GM21529 (cell line): ENCODE measurements at regions not wholly inside any gene's neighbourhood (a gene's known extent, or its start where the extent isn't known, plus 50 kb on each side); places are given as distances from the start of the nearest gene placed in this dataset.

Experiments used
- ATAC-seq: cut with Tn5 transposase; IDR thresholded peaks from one replicate; pipeline ENCODE4 v1.9.1; 2021; ENCODE audit not compliant: unreplicated experiment

GRCh38 chr10:90174531-90174930 is 473.1 kb downstream of the KIF20B start:
- ATAC-seq = no peak

GRCh38 chr10:90175161-90175681 is 473.8 kb downstream of the KIF20B start:
- ATAC-seq = no peak

- no peak for ATAC-seq
Measured at GRCh38 chr10:90179696-90180407, 478.5 kb downstream of the KIF20B start.

GRCh38 chr10:90180886-90181691 is 479.7 kb downstream of the KIF20B start:
- ATAC-seq = no peak

- ATAC-seq = no peak
Measured at GRCh38 chr10:90192825-90193224, 491.4 kb downstream of the KIF20B start.

DNA sequence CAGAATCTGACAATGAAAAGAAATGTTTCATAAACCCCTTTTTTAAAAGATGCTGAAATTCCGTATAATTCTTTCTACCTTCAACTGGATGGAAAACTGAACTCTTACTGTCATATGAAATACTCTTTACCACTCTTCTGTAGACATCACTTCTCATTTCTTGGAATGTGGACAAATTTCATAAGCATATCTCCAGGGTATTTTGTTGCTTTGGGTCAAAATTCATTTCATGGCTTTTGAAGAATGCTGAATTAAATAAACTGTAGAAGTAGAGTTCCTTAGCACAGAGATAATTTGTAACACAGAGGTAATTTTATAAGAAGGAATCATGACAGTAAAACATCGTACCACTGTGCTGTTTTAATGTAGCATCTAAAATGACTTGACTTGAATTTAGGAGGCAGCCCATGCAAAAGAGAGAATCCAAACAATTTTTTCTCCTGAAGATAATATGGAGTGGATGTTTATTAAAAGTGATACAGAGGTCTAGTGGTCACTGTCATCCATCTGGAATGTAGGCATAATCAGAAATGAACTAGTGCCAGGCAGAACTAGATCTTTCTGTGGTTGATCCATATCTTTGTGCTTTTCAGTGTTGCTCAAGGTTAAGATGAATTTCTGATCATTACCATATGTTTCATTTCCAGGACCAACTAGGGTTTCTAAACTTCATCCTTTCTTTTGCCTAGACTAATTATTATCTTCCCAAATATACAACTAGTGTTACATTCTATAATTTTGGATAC is 492.0 kb downstream of the KIF20B start:
- no peak for ATAC-seq

DNA sequence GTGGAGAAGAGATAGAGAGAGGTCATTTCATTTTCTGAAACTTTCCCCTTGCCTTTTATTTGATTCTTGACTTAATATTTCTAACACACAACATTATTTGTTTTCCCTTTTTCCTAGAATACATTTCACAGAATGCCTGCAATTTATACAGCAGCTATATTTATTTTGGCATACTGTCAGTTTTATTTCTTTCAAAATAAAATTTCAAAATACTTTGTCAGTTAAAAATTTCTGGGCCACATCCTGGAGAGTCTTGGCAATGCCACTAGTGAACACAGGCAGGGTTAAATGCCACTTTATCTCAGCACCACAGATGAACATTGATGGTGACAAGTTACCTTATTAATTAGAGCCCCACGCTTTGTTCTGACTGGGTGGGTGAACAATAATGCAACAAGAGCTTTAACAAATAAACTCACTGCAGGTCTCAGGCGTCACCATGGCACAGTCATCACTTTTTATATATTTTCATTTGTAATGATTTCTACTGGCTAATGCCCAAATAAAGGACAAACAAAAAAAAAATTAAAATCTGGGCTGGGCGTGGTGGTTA is 494.0 kb downstream of the KIF20B start:
- ATAC-seq = no peak

GRCh38 chr10:90197766-90198165 is 496.4 kb downstream of the KIF20B start:
- ATAC-seq = no peak

DNA sequence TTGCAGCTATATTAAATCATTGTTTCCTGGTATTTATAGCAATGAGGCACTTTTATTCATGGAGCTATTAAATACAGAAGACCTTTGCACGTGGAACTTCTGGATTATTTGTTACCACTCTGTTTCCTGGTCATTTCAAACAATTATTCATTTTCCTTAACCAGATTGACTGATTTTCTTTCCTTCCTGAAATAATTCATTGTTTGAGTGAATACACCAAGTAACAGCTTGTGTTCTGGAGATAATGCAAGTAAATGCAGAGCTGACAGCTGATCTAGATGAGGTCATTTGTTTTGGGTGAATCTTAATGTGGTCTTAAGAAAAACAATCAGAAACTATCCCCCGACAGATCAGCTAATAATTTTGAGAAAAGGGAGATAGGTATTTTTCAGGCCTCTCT is 497.7 kb downstream of the KIF20B start:
- no peak for ATAC-seq

DNA sequence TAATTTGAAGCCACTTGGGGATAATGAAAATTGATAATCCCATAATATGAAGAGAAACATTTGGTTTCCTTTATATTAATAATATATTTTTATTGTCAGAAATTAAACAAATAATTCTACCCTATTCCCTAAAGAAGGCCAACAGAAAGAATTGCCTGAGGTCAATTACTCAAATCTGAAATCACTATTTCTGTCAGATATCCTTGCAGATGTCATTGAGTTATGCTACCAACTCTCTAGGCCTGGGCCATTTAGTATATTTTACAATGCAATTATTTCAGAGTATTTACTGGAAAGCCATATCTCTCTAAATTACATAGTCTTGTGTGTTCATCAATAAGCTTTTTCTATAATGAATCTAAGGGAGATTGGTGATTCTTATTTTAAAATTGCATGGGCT is 498.1 kb downstream of the KIF20B start:
- ATAC-seq = no peak

GRCh38 chr10:90204131-90204955 is 503.0 kb downstream of the KIF20B start:
- no peak for ATAC-seq

- no peak for ATAC-seq
Measured at GRCh38 chr10:90204956-90205314, 503.5 kb downstream of the KIF20B start.

DNA sequence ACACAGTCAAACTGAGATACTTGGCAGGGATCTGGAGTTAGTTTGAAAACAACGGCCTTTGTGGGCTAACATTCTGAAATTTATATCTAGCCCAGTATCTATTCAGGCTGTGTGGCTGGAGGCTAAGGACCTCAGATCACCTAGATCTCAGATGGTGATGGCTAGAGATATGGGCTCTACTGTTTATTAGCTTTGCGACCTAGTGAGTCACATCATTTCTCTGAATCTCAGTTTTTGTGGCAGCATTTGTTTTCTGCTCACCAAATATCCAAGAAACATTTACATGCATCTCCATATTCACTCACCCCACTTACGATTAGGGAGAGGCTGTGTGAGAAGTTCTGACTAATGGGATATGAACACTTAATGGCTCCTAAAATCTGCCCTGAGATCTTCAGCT is 503.9 kb downstream of the KIF20B start:
- ATAC-seq = no peak

DNA sequence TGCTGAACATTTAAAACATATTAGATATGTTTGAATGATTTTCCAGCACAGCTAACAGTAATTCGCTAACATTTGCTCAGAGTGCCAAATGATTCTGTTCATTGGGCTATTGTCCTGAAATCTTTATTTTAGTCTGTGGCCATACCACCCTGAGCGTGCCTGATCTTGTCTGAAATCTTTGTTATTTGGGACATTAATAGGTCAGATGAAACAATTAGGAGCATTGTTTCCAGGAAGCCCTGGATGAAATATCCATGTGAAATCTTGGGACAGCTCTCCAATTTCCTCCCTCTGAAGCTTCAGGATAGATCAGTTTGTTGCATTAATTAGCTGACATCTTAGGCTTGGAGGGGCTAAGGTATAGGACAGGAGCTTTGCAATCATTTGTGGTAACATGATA is 512.0 kb downstream of the KIF20B start:
- ATAC-seq = no peak

DNA sequence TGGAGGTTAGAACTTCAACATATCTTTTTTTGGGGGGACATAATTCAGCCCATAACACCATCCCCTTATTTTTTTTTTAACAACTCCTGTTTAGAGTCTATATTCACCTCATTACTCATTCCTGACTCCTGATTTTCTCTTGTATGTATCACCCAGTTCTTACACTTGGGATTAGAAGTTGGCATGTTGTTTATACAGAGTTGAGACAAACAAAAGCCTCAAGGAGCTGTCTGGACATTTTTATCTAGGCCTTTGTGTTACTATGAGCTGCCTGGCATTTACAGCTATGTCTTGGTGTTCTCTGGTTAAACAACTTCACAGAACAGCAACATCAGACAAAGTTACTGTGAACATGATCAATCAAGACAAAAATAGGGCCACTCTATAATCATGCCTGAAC is 517.5 kb downstream of the KIF20B start:
- no peak for ATAC-seq

- ATAC-seq = no peak
Measured at GRCh38 chr10:90222372-90222771, 521.0 kb downstream of the KIF20B start.

- no peak for ATAC-seq
Measured at GRCh38 chr10:90222939-90223338, 521.5 kb downstream of the KIF20B start.

DNA sequence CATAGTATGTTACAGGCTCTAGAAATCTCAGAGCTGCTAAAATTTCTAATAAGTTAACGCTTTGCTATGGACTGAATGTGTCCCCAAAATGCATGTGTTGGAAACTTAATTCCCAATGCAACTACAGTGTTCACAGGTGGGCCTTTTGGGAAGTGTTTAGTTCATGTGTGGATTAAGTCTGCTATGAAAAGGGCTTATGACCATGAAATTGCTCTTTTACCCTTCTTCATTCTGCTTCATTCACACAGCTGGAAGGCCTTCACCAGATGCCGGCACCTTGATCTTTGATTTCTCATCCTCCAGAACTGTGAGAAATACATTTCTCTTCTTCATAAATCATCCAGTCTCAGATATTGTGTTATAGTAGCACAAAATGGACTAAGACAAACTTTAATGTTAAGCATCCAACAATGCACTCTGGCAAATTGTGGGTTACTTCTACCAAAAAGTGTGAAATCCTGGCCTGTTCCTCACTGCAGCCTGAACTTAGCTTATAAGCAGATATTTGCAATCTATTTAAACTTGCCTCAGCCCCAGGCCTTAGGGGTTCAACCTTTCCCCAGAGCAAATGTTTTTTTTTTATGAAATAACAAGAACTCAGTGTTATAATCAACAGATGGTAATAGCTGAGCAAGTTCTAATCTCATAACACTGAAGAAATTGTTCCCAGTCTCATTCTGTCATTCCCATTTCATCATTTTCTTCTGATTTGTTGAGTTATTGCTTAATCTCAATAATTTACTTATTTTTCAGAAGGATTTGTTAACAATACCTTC is 523.6 kb downstream of the KIF20B start:
- ATAC-seq = no peak

- no peak for ATAC-seq
Measured at GRCh38 chr10:90226517-90226916, 525.1 kb downstream of the KIF20B start.

DNA sequence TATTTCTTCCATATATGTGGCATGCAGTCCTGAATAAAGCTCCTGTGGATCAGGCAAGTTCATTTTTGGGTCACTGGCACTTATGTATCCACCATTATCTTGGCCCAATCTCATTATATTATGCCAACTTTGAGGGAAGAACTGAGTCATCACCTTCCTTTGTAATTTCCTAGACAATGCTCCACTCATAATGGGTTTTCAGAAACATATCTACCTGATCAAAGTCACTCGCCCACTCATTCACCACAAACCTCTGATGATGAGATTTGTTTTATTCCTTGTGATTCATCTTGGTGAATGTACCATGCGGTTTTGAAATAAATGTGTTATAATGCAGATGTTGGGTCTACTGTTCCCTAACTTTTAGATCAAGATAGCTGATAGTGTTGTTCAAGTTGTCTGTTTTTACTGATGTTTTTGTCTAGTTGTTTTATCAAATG is 525.8 kb downstream of the KIF20B start:
- no peak for ATAC-seq
